ENCODE measurements at regions not wholly inside any gene's neighbourhood (a gene's known extent, or its start where the extent isn't known, plus 50 kb on each side); places are given as distances from the start of the nearest gene placed in this dataset.

GRCh38 chr4:100093091-100093866, 97.0 kb downstream of the DDIT4L start:
- peak; percentile 90 for DNase-seq (ENCODE audit: low read depth, low spot score)
- in situ Hi-C loops (cut with HindIII; ENCODE audit: low pct_unique_long_range_greater_than_20kb, low sequenced_read_pairs), result no loop called here

GRCh38 chr4:100087743-100088142, 102.5 kb downstream of the DDIT4L start:
- in situ Hi-C loops (cut with HindIII; ENCODE audit: low pct_unique_long_range_greater_than_20kb, low sequenced_read_pairs), result no loop called here

GRCh38 chr4:100086766-100087431, 103.4 kb downstream of the DDIT4L start:
- in situ Hi-C loops (cut with HindIII; ENCODE audit: low pct_unique_long_range_greater_than_20kb, low sequenced_read_pairs), result no loop called here
- no peak for DNase-seq (ENCODE audit: low read depth, low spot score)

More at GRCh38 chr4:100087743-100088142, 102.5 kb downstream of the DDIT4L start:
- peak; percentile 37 for DNase-seq (ENCODE audit: low read depth, low spot score)

- DNase-seq (ENCODE audit: low read depth, low spot score), result no peak
- in situ Hi-C loops (cut with HindIII; ENCODE audit: low pct_unique_long_range_greater_than_20kb, low sequenced_read_pairs), result no loop called here
Measured at GRCh38 chr4:100084892-100085291, 105.4 kb downstream of the DDIT4L start.

- in situ Hi-C loops (cut with HindIII; ENCODE audit: low pct_unique_long_range_greater_than_20kb, low sequenced_read_pairs), result no loop called here
- DNase-seq (ENCODE audit: low read depth, low spot score), result no peak
Measured at GRCh38 chr4:100083289-100083688, 107.0 kb downstream of the DDIT4L start.

GRCh38 chr4:100082852-100083251, 107.4 kb downstream of the DDIT4L start:
- no peak for DNase-seq (ENCODE audit: low read depth, low spot score)
- in situ Hi-C loops (cut with HindIII; ENCODE audit: low pct_unique_long_range_greater_than_20kb, low sequenced_read_pairs), result no loop called here

- no peak for DNase-seq (ENCODE audit: low read depth, low spot score)
- in situ Hi-C loops (cut with HindIII; ENCODE audit: low pct_unique_long_range_greater_than_20kb, low sequenced_read_pairs), result no loop called here
Measured at GRCh38 chr4:100081491-100081890, 108.8 kb downstream of the DDIT4L start.

- no peak for DNase-seq (ENCODE audit: low read depth, low spot score)
- in situ Hi-C loops (cut with HindIII; ENCODE audit: low pct_unique_long_range_greater_than_20kb, low sequenced_read_pairs), result no loop called here
Measured at GRCh38 chr4:100079264-100079663, 111.0 kb downstream of the DDIT4L start.

GRCh38 chr4:100076753-100077152, 113.5 kb downstream of the DDIT4L start:
- DNase-seq (ENCODE audit: low read depth, low spot score), result no peak

GRCh38 chr4:100075486-100076270, 114.6 kb downstream of the DDIT4L start:
- no peak for DNase-seq (ENCODE audit: low read depth, low spot score)
- in situ Hi-C loops (cut with HindIII; ENCODE audit: low pct_unique_long_range_greater_than_20kb, low sequenced_read_pairs), result no loop called here

More at GRCh38 chr4:100076753-100077152, 113.5 kb downstream of the DDIT4L start:
- in situ Hi-C loops (cut with HindIII; ENCODE audit: low pct_unique_long_range_greater_than_20kb, low sequenced_read_pairs), result no loop called here

- DNase-seq (ENCODE audit: low read depth, low spot score), result no peak
- in situ Hi-C loops (cut with HindIII; ENCODE audit: low pct_unique_long_range_greater_than_20kb, low sequenced_read_pairs), result no loop called here
Measured at GRCh38 chr4:100075056-100075455, 115.2 kb downstream of the DDIT4L start.

GRCh38 chr4:100071506-100071905, 118.8 kb downstream of the DDIT4L start:
- in situ Hi-C loops (cut with HindIII; ENCODE audit: low pct_unique_long_range_greater_than_20kb, low sequenced_read_pairs), result no loop called here
- peak; percentile 45 for DNase-seq (ENCODE audit: low read depth, low spot score)

- DNase-seq (ENCODE audit: low read depth, low spot score), result no peak
- in situ Hi-C loops (cut with HindIII; ENCODE audit: low pct_unique_long_range_greater_than_20kb, low sequenced_read_pairs), result no loop called here
Measured at GRCh38 chr4:100070868-100071267, 119.4 kb downstream of the DDIT4L start.

GRCh38 chr4:100069207-100069606, 119.1 kb upstream of the H2AZ1 start:
- in situ Hi-C loops (cut with HindIII; ENCODE audit: low pct_unique_long_range_greater_than_20kb, low sequenced_read_pairs), result no loop called here
- DNase-seq (ENCODE audit: low read depth, low spot score), result no peak

- in situ Hi-C loops (cut with HindIII; ENCODE audit: low pct_unique_long_range_greater_than_20kb, low sequenced_read_pairs), result no loop called here
- no peak for DNase-seq (ENCODE audit: low read depth, low spot score)
Measured at GRCh38 chr4:100067255-100067654, 117.2 kb upstream of the H2AZ1 start.

GRCh38 chr4:100063355-100063754, 113.3 kb upstream of the H2AZ1 start:
- peak; percentile 24 for DNase-seq (ENCODE audit: low read depth, low spot score)
- in situ Hi-C loops (cut with HindIII; ENCODE audit: low pct_unique_long_range_greater_than_20kb, low sequenced_read_pairs), result no loop called here

- DNase-seq (ENCODE audit: low read depth, low spot score), result no peak
- in situ Hi-C loops (cut with HindIII; ENCODE audit: low pct_unique_long_range_greater_than_20kb, low sequenced_read_pairs), result no loop called here
Measured at GRCh38 chr4:100062921-100063320, 112.8 kb upstream of the H2AZ1 start.

GRCh38 chr4:100061835-100062234, 111.8 kb upstream of the H2AZ1 start:
- no peak for DNase-seq (ENCODE audit: low read depth, low spot score)
- in situ Hi-C loops (cut with HindIII; ENCODE audit: low pct_unique_long_range_greater_than_20kb, low sequenced_read_pairs), result no loop called here
